8988T (cell line): ENCODE measurements at regions not wholly inside any gene's neighbourhood (a gene's known extent, or its start where the extent isn't known, plus 50 kb on each side); places are given as distances from the start of the nearest gene placed in this dataset.

Source experiments
- DNase-seq: peaks from one replicate; pipeline ENCODE4 v3.0.0; 2011

GRCh38 chr5:8050616-8051175, 181.7 kb downstream of the MTRR start:
- no peak for DNase-seq

- no peak for DNase-seq
Observed at GRCh38 chr5:8053270-8053669, 184.3 kb downstream of the MTRR start.

- DNase-seq = no peak
Observed at GRCh38 chr5:8057769-8058168, 188.8 kb downstream of the MTRR start.

- DNase-seq = no peak
Observed at GRCh38 chr5:8058616-8059190, 189.8 kb downstream of the MTRR start.

- DNase-seq = no peak
Observed at GRCh38 chr5:8059337-8059736, 190.4 kb downstream of the MTRR start.

GRCh38 chr5:8060235-8060952, 191.4 kb downstream of the MTRR start:
- DNase-seq = no peak

- no peak for DNase-seq
Observed at GRCh38 chr5:8060953-8061429, 192.0 kb downstream of the MTRR start.

GRCh38 chr5:8062521-8062920, 193.6 kb downstream of the MTRR start:
- no peak for DNase-seq

GRCh38 chr5:8068078-8068477, 199.1 kb downstream of the MTRR start:
- DNase-seq = no peak

GRCh38 chr5:8070138-8070537, 201.2 kb downstream of the MTRR start:
- no peak for DNase-seq

GRCh38 chr5:8079056-8079455, 210.1 kb downstream of the MTRR start:
- DNase-seq = no peak

- no peak for DNase-seq
Observed at GRCh38 chr5:8081179-8081578, 212.2 kb downstream of the MTRR start.

- no peak for DNase-seq
Observed at GRCh38 chr5:8093669-8094068, 224.7 kb downstream of the MTRR start.

- DNase-seq = no peak
Observed at GRCh38 chr5:8094304-8094703, 225.4 kb downstream of the MTRR start.

GRCh38 chr5:8097146-8097545, 228.2 kb downstream of the MTRR start:
- DNase-seq = no peak

GRCh38 chr5:8098081-8098480, 229.1 kb downstream of the MTRR start:
- DNase-seq = no peak

- DNase-seq = no peak
Observed at GRCh38 chr5:8102714-8103113, 233.8 kb downstream of the MTRR start.

GRCh38 chr5:8114597-8115266, 245.8 kb downstream of the MTRR start:
- no peak for DNase-seq

GRCh38 chr5:8123559-8123958, 254.6 kb downstream of the MTRR start:
- DNase-seq = no peak

- no peak for DNase-seq
Observed at GRCh38 chr5:8134609-8135008, 265.7 kb downstream of the MTRR start.

GRCh38 chr5:8135742-8136141, 266.8 kb downstream of the MTRR start:
- DNase-seq = no peak

GRCh38 chr5:8136271-8136670, 267.3 kb downstream of the MTRR start:
- DNase-seq = no peak

GRCh38 chr5:8137941-8138550, 269.1 kb downstream of the MTRR start:
- DNase-seq = no peak

- DNase-seq = no peak
Observed at GRCh38 chr5:8138884-8139283, 269.9 kb downstream of the MTRR start.
